Skin of body (tissue), 1 donor: ENCODE measurements at regions not wholly inside any gene's neighbourhood (a gene's known extent, or its start where the extent isn't known, plus 50 kb on each side); places are given as distances from the start of the nearest gene placed in this dataset.
"Not testable (repeated sequence)": the region's sequence is repeated elsewhere in the genome, so short reads cannot be mapped to it uniquely, and the experiment has no call there.

Source experiments
- DNase-seq: peaks from one replicate; lab custom pipeline; 2025; lab: John Stamatoyannopoulos, UW

DNA sequence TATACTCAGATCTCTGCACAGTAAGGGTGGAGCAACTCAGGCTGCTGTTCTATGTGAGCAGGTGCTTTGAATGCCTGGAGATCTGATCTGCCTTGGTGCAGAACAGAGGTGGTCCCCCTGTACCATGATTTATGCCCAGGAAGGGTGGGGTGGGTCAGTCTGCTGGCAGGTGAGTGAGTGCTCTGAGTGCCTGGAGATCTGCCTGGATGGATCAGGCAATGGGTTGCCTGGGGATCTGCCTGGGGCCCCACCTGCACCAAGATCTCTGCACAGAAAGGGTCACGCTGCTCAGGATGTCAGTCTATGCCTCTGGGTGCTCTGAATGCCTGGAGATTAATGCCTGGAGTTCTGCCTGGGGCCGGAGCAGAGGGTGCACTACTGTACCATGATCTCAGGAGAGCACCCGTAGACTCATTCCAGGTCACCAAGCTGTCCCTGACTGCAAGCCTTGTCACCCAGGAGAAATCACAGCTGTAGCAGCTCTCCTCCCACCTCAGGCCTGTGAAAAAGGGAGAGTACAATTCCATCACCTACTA, 342.9 kb downstream of the GBA3 start:
- no peak for DNase-seq

DNA sequence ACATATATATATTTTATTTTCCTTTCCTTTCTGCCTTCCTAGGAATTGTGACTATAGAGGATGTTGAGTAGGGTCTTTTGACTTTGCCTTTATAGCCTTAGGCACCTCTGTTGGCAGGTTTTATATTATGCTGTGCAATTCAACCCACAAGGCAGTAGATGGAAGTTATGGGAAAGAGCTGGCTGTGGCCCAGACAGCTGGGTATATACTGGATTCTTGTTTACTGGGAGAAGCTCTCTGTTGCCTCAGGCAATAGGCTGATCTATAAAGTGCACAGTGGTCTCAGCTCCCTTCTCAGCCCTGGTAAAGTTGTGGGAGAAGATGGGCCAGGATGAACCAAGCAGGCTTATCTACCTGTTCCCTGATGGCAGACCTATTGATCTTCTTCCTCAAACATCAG, 342.0 kb downstream of the GBA3 start:
- no peak for DNase-seq

- DNase-seq: no peak
These were observed 341.1 kb downstream of the GBA3 start for GRCh38 chr4:23033796-23034195.

GRCh38 chr4:23028875-23029274, 336.1 kb downstream of the GBA3 start:
- no peak for DNase-seq

GRCh38 chr4:23023666-23024065, 330.9 kb downstream of the GBA3 start:
- DNase-seq: no peak

GRCh38 chr4:23023121-23023520, 330.4 kb downstream of the GBA3 start:
- no peak for DNase-seq

DNA sequence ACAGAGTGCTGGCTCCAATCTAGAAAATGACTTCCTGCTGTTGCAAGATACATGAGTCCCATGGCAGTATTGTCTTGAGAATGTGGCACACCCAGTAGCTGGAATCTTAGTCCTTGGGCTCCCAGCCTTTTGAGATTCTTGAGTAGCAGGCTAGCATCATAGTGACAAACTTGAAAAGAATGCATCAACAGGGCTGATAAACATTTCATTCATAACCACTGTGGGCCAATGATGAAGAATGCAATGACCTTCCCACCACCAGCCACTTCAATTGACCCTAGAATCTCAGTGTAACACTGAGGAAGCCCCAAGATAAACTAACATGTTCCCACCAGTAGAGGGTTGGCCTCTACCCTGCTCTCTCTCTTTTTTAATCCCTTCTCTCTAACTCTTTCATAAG, 329.3 kb downstream of the GBA3 start:
- peak; percentile 61 for DNase-seq

- no peak for DNase-seq
These were observed 328.3 kb downstream of the GBA3 start for GRCh38 chr4:23021040-23021439.

DNA sequence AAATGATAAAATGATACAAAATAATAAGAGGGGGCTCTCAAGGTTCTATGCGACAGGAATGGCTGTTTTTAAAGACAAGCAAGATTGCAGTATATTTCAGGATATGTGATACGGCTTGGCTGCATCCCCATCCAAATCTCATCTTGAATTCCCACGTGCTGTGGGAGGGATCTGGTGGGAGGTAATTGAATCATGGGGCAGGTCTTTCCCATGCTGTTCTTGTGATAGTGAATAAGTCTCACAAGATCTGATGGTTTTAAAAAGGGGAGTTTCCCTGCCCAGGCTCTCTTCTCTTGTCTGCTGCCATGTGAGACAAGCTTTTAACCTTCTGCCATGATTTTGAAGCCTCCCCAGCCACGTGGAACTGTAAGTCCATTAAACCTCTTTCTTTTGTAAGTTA, 327.7 kb downstream of the GBA3 start:
- DNase-seq: not testable (repeated sequence)

DNA sequence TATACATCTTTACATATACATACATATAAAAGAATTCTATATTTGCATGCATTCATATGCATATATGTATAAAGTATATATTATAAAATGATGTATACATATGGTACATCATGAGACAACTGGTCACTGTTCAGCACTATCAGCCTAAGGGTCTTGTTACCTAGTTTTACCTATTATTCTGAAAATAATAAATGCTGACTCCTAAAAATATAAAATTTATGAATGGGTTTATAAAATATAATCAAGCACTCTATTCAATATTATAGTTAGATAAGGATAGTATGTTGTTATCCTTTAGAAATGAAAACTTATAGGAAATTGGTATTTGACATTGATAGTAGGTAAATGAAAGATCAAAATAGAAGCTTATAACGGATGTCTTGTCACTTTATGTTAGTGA, 324.2 kb downstream of the GBA3 start:
- no peak for DNase-seq

GRCh38 chr4:23015821-23016220, 323.1 kb downstream of the GBA3 start:
- peak; percentile 62 for DNase-seq

GRCh38 chr4:23009093-23009492, 316.4 kb downstream of the GBA3 start:
- no peak for DNase-seq

- DNase-seq: no peak
These were observed 314.0 kb downstream of the GBA3 start for GRCh38 chr4:23006756-23007155.

- no peak for DNase-seq
These were observed 313.0 kb downstream of the GBA3 start for GRCh38 chr4:23005691-23006090.

DNA sequence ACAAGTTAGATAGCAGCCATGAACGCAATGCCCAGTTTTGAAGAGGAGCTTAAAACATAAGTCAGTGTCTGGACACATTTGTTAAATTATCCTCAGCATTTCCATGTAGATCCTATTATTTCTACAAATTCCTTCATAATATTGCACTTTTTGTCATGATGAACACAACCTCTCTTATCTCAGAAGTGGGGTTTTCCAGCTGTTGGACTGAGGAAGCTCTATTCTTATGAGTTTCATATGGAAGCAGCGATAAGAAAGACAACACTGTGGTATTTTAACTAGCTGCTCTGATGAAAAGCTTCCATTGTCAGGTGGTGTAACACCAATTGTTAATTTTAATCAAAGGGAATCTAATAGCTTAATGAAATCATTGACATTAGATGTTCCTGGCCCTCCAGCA, 308.7 kb downstream of the GBA3 start:
- DNase-seq: no peak

DNA sequence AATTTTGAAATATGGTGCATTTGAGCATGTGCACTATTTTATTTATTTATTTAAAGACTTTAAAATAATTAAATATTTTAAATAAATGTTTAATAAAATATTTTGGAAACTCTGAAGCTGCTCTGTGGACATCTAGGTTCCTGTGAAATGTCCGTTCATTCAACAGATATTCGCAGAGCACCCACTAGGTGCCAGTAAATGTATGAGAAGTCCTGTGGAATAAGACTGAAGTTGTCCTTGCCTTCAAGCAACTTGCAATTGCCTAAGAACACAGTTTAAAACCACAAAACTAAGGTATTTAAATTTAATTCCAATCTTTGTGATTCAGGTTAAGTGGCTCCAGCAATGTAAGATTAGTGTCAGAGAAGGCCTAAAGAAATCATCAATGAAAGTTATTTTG, 306.7 kb downstream of the GBA3 start:
- no peak for DNase-seq

GRCh38 chr4:22997358-22998224, 304.9 kb downstream of the GBA3 start:
- DNase-seq: no peak

GRCh38 chr4:22991576-22991975, 298.8 kb downstream of the GBA3 start:
- DNase-seq: no peak

DNA sequence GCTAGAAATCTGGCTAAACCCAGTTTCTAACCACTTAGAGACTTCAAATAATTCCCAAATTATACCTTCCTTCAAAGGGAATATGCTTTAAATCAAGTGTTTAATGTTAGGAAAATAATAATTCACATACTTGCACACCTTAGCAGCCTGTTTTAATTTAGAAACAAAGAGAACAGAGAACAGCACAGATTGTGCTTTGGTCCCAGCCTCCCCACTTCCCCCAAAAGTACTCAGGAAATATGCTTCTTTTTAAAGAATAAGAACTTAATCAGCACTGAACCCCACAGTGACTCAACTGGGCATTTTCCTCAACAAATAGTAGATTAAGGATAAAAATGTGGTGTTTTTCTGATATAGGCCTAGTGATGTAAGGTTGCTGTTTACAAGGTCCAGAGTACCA, 295.8 kb downstream of the GBA3 start:
- DNase-seq: no peak

DNA sequence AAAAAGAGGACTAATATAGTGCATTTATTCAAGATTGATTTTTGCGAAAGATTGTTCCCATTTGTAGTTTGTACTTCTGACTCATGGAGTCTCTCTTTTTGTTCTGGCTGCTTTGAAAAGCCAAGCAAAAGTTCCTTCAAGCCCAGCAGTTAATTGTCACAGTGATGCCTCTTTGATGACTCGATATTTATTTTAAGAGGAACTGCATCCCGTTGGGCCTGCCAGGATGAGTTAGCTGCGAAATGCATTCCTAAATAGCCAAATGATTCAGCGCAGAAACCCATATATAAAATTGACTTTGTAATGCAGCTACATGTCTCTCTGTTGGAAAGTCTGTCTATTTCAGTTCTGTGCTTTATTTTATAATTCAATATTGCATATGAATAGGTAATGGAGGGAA, 295.1 kb downstream of the GBA3 start:
- no peak for DNase-seq

- no peak for DNase-seq
These were observed 294.1 kb downstream of the GBA3 start for GRCh38 chr4:22986881-22987280.

DNA sequence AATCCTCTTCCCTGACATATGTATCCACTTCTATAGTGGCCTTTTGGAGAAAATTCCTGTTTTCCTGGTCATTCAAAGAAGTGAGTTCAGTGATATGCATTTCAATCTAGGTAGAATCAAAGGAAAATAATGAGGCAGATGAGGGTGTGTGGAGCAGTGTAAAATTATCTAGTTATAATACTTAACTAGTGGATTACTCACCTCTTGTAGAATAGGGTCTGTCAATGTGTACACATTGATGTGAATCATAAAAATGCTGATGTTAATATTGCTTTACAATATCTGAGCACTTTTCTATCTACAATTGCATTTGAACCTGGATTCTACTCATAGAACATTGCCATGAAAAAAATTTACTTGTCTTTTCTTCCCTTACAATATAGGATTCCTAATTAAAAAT, 293.5 kb downstream of the GBA3 start:
- no peak for DNase-seq

- DNase-seq: no peak
These were observed 291.7 kb downstream of the GBA3 start for GRCh38 chr4:22984390-22984789.
